ENCODE measurements at regions not wholly inside any gene's neighbourhood (a gene's known extent, or its start where the extent isn't known, plus 50 kb on each side); places are given as distances from the start of the nearest gene placed in this dataset.

GRCh38 chr20:12305188-12305950, 387.7 kb downstream of the BTBD3 start:
- no peak for DNase-seq

- DNase-seq: no peak
Measured at GRCh38 chr20:12306107-12306506, 388.4 kb downstream of the BTBD3 start.

GRCh38 chr20:12311094-12311865, 393.6 kb downstream of the BTBD3 start:
- DNase-seq: no peak

- no peak for DNase-seq
Measured at GRCh38 chr20:12315652-12316051, 398.0 kb downstream of the BTBD3 start.

DNA sequence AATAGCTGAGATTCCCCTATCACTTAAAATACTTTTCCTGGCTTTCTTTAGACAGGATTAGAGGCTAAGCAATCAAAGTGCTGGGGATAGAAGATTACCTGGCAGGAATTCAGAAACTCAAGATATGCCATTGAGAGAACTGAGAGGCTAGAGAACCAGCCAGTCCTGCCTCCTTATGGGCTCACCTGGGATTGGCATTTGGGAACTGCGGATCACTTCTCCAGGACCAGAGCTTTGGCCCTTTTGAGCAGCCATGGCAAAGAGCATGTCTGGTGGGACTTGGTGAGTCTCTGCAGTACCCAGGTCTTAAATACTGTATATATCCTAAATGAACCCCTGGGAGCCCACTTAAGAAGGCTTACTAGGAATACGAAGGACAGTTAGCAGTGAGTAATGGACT, 399.1 kb downstream of the BTBD3 start:
- no peak for DNase-seq

- DNase-seq: no peak
Measured at GRCh38 chr20:12317433-12317832, 399.7 kb downstream of the BTBD3 start.

DNA sequence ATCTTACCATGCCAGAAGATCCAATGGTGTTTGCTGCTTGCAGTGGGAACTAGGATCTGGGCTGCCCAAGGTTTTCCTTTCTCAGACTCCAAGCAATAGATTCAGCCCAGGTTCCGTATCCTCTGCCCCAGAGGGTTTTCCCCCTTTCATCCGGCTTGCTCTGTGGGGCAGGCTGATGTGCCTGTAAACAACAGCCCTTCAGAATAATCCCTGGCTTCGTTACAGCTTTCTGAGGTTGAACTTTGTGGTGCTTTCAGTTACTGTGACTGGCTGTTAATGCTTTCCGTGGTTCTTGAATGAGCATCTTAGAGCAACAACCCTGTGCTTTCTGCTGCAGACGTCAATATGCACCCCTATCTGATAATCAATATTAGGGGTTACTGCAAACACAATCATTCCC, 400.4 kb downstream of the BTBD3 start:
- DNase-seq: no peak

- no peak for DNase-seq
Measured at GRCh38 chr20:12321736-12322135, 404.0 kb downstream of the BTBD3 start.

DNA sequence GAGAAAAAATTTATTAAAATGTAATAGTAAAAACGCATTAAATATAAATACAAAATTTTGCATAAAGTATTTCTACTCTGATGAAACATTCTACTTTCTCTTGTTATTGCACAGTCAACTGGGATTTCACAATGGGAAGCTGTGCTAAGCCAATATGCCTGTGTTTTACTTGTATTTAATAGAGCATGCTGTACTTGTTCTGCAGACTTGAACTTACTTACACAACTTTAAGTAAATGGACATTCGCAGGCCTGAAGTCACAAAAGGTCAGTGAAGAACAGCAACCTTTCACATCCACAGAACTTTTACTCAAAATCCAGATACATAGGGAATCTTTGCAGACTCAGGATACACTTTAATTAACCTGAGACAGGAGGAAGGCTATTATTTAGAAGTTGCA, 409.5 kb downstream of the BTBD3 start:
- no peak for DNase-seq

DNA sequence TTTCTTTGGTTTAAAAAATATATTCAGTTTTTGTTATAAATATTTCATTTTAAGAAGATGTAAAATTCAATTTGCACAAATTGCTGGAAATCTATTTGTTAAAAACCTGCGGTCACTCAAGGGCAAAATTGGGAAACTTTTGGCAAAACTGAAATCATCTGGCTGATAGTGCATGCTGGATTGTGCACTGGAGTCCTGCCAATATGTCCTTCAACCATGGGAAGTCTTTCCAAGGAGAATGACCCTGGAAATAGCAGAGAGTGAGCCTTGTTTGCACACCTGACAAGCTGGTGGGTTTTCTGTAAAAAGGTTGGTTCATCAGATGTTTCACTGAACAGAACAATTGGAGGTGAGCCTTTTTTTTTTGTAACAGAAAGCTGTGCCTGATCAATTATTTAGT, 413.5 kb downstream of the BTBD3 start:
- no peak for DNase-seq

- no peak for DNase-seq
Measured at GRCh38 chr20:12337601-12338000, 419.9 kb downstream of the BTBD3 start.

DNA sequence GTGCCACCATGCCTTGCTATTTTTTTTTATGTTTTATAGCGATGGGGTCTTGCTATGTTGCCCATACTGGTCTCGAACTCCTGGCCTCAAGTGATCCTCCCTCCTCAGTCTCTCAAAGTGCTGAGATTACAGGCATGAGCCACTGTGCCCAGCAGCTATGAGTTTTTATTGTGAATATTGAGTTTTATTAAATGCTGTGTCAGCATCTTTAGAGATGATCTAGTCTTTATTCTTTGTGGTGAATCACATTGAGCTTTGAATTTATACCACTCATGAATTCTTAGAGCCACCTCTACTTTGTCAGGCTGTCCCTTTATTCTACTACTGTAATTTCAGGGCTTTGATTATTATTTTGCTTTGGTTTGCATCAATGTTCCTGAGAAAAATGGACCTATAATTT, 428.3 kb downstream of the BTBD3 start:
- no peak for DNase-seq

- no peak for DNase-seq
Measured at GRCh38 chr20:12353842-12354241, 436.1 kb downstream of the BTBD3 start.

DNA sequence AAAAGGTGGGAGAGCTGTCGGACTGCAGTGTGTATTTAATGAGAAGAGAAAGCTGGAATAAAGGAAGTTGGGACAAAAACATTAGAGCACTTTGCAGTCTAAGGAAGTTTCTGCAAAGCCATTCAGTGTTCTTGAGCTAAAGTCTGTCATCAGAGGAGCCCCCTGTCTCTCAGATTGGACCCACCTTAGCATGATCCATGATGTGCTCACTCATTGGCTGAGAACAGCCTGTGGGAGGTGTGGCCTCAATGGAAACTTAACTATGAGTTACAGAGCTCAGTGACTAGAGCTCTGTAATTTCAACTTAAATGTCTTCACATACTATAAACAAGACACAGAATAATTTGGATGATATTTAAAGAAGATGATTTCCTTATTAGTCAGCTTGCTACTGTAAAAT, 437.0 kb downstream of the BTBD3 start:
- no peak for DNase-seq

DNA sequence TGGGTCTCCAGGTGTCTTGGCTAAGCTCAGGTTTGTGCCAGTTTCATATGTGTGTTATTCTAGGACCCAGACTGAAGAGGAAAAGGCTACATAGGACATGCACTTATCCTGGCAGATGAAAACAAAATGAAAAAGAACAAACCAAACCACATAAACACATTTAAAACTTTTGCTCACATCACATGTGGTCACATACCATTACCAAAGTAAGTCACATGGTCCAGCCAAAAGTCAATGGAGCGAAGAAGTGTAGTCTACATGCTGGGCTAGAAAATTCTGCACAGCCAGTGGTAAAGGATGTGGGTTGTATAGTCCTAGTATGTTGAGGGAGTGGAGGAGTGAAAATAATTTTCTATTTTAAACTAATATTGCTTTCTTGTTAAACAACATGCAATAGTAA, 437.5 kb downstream of the BTBD3 start:
- DNase-seq: no peak

DNA sequence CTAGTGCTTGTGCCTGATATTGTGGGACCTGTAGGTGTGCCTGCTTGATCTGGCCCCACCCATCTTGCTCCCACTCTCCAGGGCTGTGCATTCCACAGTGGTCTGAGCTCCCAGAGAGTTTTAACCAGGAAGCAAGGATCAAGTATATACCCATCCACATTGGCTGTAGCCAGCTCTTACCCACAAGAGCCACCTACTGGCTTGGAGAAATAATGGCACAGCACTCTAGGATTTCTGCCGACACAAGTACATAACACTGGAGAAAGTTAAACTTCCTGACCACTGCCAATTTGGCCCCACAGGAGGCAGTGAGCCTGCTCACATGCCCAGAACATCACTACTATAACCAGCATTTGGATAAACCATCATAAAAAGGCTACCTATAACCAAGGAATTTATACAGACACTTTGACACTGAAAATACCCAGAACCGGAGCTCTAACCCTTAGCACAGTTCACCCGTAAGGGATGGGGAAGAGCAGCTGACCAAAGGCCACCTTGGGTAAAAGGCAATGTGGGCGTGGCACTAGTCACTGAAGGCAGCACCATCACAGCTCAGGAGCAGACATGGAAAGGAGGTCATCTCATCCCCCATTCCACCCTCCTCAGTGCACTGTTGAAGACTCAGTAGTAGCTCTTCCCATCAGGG, 440.4 kb downstream of the BTBD3 start:
- no peak for DNase-seq

DNA sequence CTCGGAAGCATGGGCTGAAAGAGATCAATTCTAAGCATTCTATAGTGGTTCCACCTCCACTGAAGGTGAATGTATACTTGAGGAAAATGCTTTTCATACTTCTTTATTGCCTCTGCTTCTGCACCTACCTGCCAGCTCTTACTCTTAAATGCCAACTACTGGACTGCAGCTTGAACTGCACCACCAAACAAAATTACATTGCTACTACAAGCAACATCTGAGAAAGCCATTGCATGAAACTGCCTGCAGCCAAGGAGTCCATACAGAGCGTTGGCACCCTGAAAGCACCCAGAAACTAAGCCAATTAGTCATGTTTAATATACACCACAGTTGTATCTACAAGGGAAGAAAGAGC, 440.9 kb downstream of the BTBD3 start:
- DNase-seq: no peak

- DNase-seq: no peak
Measured at GRCh38 chr20:12371990-12372389, 454.3 kb downstream of the BTBD3 start.

DNA sequence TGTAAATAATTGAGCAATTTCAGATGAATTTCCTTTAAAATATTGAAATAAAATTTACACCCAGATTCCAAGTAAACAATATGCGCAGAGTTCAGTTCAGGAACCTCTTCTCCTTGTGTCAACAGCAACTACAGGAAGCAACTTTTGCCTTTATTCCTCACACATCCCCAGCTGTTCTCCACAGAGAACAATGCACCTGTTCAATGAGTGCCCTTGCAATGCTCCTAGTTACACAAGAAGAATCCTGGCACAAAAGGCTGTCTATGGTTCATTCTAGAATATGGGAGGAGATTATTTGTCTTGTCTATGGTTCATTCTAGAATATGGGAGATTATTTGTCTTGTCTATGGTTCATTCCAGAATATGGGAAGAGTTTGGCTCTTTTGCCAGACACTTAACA, 454.9 kb downstream of the BTBD3 start:
- DNase-seq: no peak

DNA sequence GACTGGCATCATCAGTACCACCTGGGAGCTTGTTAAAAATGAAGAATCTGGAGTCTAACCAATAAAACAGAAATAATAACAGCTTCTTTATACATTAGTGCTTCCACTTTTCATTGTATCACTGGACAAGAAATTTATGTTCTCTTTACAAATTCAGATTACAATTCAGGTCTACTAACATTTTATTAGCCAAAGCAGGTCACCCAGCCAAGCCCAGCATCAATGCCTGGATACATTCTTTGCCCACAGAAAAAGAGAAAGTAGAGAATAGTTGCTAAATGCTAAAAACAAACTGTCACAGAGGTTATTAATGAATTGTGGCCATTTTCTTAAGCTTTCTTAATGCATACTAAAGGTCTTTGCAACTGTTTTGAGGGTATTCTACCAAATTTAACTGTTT, 458.3 kb downstream of the BTBD3 start:
- no peak for DNase-seq

DNA sequence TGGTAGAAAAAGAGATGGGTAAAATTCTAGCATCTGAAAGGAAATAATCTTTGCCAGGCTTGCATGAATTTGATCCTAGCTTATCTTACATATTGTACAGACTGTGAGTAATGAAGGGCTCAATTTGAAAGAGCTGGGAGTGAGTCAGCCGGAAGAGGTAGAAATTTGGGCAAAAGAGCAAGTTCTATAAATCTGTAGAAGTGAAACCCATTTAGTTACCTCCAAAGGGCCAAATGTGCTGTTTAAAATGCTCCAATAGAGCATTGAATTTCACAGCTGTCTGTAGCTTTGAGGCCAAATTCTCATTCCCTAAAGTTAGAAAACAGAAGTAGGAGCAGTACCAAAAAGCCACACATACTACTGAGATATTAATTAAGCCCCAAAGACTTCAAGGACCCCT, 466.1 kb downstream of the BTBD3 start:
- DNase-seq: no peak

DNA sequence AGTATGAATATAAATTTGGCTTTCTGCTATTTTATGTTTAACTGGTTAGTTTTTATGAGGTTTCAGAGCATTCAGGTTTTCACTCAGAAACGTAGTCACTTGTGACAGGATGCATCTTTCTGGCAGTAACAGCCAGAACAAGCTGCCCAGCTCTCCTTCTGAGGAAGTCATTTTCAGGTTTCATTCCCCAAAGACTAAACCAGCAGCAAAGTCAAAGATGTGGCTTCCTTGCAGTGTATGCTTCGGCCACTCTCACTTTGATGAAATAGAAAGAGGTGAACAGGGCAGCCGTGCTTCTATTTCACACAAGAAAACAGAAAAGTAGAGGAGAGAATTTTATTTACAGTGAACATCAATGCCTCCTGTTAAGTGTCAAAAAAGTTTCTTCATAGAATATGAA, 469.1 kb downstream of the BTBD3 start:
- DNase-seq: no peak

DNA sequence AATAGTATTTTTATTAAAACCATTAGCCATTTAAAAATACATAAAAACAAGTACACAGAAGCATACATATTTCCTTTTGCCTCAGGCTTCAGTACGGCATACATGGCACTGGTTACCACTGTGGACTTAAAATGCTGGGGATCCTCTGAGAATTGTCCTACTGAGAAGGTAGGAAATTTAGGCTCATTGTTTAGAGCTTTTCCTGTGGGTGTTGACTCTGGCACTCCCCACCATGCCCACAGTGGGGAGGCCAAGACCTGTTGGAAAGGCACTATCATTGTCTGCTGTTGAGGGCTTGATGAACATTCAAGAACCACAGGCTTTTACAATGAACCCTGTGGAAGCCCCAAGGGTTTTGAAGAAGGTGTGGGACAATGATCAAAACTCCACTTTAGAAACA, 473.4 kb downstream of the BTBD3 start:
- no peak for DNase-seq

- no peak for DNase-seq
Measured at GRCh38 chr20:12394786-12395185, 477.1 kb downstream of the BTBD3 start.

All from GF-D8 (cell line).